Central memory CD8-positive, alpha-beta T cell (primary cell): ENCODE measurements at regions not wholly inside any gene's neighbourhood (a gene's known extent, or its start where the extent isn't known, plus 50 kb on each side); places are given as distances from the start of the nearest gene placed in this dataset.
"Not testable (repeated sequence)": the region's sequence is repeated elsewhere in the genome, so short reads cannot be mapped to it uniquely, and the experiment has no call there.

Experiments
- ATAC-seq: fragments of 150-1000 bp; cut with Tn5 transposase; replicated peaks from 2 replicates; pipeline ENCODE4 v1.10.0; 2022; ENCODE audit warnings: mild to moderate bottlenecking, moderate FRiP score, moderate number of reproducible peaks; ENCODE audit not compliant: poor library complexity, severe bottlenecking; ENCODE audit errors: extremely low read depth
- DNase-seq, 2 donors: peaks; one replicate each; pipeline ENCODE4 v3.0.0; 2021; ENCODE audit warnings: low spot score in 2 of 2
- H3K27ac Mint-ChIP-seq: one replicate; pipeline ENCODE4 v1.8.0; 2022; ENCODE audit warnings: low read depth, mild to moderate bottlenecking, moderate library complexity, mixed read lengths
- H3K27me3 Mint-ChIP-seq: one replicate; pipeline ENCODE4 v1.8.0; 2022; ENCODE audit warnings: mixed read lengths
- H3K36me3 Mint-ChIP-seq: one replicate; pipeline ENCODE4 v1.8.0; 2022; ENCODE audit warnings: mild to moderate bottlenecking, moderate library complexity, mixed read lengths; ENCODE audit not compliant: insufficient read depth
- H3K4me1 Mint-ChIP-seq: one replicate; pipeline ENCODE4 v1.8.0; 2022; ENCODE audit warnings: mixed read lengths
- H3K4me3 Mint-ChIP-seq: one replicate; pipeline ENCODE4 v1.8.0; 2022; ENCODE audit warnings: mild to moderate bottlenecking, moderate library complexity, mixed read lengths
- H3K9me3 Mint-ChIP-seq: one replicate; pipeline ENCODE4 v1.8.0; 2022; ENCODE audit warnings: mixed read lengths

DNA sequence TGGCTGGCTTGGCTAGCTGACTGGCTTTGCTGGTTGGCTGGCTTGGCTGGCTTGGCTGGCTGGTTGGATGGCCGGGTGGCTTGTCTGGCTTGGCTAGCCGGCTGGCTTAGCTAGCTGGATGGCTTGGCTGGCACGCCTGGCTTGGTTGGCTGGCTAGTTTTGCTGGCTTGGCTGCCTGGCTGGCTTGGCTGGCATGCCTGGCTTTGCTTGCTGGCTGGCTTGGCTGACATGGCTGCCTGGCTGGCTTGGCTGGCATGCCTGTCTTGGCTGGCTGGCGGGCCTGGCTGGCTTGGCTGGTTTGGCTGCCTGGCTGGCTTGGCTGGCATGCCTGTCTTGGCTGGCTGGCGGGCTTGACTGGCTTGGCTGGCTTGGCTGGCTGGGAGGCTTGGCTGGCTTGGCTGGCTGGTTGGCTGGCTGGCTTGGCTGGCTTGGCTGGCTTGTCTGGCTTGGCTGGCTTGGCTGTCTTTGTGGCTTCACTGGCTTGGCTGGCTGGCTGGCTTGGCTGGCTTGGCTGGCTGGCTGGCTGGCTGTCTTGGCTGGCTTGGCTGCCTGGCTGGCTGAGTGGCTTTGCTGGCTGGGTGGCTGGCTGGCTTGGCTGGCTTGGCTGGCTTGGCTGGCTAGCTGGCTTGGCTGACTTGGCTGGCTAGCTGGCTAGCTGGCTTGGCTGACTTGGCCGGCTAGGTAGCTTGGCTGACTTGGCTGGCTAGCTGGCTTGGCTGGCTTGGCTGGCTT lies 2808.9 kb downstream of the RPIA start:
- H3K4me3 Mint-ChIP-seq, H3K9me3 Mint-ChIP-seq, DNase-seq, ATAC-seq, H3K4me1 Mint-ChIP-seq, H3K36me3 Mint-ChIP-seq, H3K27me3 Mint-ChIP-seq, H3K27ac Mint-ChIP-seq: not testable (repeated sequence)

DNA sequence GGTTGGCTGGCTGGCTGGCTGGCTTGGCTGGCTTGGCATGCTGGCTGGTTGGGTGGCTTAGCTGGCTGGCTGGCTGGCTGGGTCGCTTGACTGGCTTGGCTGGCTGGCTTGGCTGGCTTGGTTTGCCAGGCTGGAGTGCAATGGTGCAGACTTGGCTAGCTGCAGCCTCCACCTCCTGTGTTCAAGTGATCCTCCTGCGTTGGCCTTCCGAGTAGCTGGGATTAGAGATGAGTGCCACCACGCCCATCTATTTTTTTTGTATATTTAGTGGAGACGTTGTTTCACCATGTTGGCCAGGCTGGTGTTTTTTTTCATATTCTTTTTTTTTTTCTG lies 2809.5 kb downstream of the RPIA start:
- DNase-seq, H3K9me3 Mint-ChIP-seq, H3K27me3 Mint-ChIP-seq, H3K36me3 Mint-ChIP-seq, H3K4me3 Mint-ChIP-seq, ATAC-seq, H3K4me1 Mint-ChIP-seq, H3K27ac Mint-ChIP-seq: not testable (repeated sequence)

DNA sequence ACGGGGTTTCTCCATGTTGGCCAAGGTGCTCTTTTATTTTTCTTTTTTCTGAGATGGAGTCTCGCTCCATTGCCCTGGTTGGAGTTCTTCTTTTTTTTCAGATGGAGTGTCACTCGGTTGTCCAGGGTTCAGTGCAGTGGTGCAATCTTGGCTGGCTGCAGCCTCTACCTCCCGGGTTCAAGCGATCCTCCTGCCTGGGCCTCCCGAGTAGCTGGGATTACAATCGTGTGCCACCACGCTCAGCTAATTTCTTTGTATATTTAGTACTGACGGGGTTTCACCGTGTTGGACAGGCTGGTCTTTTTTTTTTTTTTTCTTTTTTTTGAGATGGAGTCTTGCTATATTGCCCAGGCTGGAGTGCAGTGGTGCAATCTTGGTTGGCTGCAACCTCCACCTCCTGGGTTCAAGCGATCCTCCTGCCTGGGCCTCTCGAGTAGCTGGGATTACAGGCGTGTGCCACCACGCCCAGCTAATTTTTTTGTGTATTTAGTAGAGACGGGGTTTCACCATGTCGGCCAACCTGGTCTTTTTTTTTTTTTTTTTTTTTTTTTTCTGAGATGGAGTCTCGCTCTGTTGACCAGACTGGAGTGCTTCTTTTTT lies 2810.1 kb downstream of the RPIA start:
- H3K9me3 Mint-ChIP-seq, H3K27ac Mint-ChIP-seq, ATAC-seq, H3K27me3 Mint-ChIP-seq, H3K4me3 Mint-ChIP-seq, H3K36me3 Mint-ChIP-seq, H3K4me1 Mint-ChIP-seq, DNase-seq: not testable (repeated sequence)

DNA sequence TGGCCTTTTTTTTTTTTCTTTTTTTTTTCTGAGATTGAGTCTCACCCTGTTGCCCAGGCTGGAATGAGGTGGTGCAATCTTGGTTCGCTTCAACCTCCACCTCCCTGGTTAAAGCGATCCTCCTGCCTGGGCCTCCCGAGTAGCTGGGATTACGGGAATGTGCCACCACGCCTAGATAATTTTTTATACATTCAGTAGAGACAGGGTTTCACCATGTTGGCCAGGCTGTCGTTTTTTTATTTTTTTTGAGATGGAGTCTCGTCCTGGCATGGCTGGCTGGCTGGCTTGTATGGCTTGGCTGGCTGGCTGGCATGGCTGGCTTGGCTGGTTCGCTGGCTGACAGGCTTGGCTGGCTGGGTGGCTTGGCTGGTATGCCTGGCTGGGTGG lies 2812.1 kb downstream of the RPIA start:
- H3K27me3 Mint-ChIP-seq, H3K4me1 Mint-ChIP-seq, H3K36me3 Mint-ChIP-seq, H3K27ac Mint-ChIP-seq, H3K4me3 Mint-ChIP-seq, H3K9me3 Mint-ChIP-seq, ATAC-seq, DNase-seq: not testable (repeated sequence)

DNA sequence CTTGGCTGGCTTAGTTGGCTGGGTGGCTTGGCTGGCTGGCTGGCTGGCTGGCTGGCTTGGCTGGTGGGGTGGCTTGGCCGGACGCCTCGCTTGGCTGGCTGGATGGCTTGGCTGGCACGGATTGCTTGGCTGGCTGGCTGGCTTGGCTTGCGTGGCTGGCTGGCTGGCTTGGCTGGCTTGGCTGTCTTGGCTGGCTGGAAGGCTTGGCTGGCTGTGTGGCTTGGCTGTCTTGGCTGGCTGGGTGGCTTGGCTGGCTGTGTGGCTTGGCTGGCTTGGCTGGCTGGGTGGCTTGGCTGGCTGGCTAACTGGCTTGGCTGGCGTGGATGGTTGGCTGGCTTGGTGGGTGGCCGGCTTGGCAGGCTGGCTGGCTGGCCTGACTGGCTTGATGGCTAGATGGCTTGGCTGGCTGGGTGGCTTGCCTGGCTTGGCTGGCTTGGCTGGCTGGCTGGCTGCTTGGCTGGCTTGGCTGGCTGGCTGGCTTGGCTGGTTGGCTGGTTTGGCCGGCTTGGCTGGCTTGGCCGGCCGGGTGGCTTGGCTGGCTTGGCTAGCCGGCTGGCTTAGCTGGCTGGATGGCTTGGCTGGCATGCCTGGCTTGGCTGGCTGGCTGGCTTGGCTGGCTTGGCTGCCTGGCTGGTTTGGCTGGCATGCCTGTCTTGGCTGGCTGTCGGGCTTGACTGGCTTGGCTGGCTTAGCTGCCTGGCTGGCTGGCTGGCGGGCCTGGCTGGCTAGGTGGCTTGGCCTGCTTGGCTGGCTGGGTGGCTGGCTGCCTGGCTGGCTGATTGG lies 2812.7 kb downstream of the RPIA start:
- not testable (repeated sequence) for DNase-seq, H3K4me1 Mint-ChIP-seq, H3K9me3 Mint-ChIP-seq, ATAC-seq, H3K27me3 Mint-ChIP-seq, H3K27ac Mint-ChIP-seq, H3K36me3 Mint-ChIP-seq, H3K4me3 Mint-ChIP-seq

DNA sequence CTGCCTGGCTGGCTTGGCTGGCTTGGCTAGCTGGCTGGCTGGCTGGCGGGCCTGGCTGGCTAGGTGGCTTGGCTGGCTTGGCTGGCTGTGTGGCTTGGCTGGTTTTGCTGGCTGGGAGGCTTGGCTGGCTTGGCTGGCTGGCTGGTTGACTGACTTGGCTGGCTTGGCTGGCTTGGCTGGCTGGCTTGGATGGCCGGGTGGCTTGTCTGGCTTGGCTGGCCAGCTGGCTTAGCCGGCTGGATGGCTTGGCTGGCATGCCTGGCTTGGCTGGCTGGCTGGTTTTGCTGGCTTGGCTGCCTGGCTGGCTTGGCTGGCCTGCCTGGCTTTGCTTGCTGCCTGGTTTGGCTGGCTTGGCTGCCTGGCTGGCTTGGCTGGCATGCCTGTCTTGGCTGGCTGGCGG lies 2817.3 kb downstream of the RPIA start:
- H3K27me3 Mint-ChIP-seq, DNase-seq, H3K9me3 Mint-ChIP-seq, H3K27ac Mint-ChIP-seq, ATAC-seq, H3K4me1 Mint-ChIP-seq, H3K4me3 Mint-ChIP-seq, H3K36me3 Mint-ChIP-seq: not testable (repeated sequence)

DNA sequence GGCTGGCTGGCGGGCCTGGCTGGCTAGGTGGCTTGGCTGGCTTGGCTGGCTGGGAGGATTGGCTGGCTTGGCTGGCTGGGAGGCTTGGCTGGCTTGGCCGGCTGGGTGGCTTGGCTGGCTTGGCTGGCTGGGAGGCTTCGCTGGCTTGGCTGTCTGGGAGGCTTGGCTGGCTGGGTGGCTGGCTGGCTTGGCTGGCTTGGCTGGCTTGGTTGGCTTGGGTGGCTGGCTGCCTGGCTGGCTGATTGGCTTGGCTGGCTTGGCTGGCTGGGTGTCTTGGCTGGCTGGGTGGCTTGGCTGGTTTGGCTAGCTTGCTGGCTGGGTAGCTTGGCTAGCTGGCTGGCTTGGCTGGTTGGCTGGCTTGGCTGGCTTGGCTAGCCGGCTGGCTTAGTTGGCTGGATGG lies 2817.8 kb downstream of the RPIA start:
- not testable (repeated sequence) for DNase-seq, H3K4me1 Mint-ChIP-seq, H3K27ac Mint-ChIP-seq, H3K4me3 Mint-ChIP-seq, ATAC-seq, H3K27me3 Mint-ChIP-seq, H3K9me3 Mint-ChIP-seq, H3K36me3 Mint-ChIP-seq

DNA sequence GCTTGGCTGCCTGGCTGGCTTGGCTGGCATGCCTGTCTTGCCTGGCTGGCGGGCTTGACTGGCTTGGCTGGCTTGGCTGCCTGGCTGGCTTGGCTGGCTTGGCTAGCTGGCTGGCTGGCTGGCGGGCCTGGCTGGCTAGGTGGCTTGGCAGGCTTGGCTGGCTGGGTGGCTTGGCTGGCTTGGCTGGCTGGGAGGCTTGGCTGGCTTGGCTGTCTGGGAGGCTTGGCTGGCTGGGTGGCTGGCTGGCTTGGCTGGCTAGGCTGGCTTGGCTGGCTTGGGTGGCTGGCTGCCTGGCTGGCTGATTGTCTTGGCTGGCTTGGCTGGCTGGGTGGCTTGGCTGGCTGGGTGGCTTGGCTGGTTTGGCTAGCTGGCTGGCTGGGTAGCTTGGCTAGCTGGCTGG lies 2819.7 kb downstream of the RPIA start:
- H3K4me1 Mint-ChIP-seq, H3K36me3 Mint-ChIP-seq, DNase-seq, H3K9me3 Mint-ChIP-seq, H3K27ac Mint-ChIP-seq, H3K27me3 Mint-ChIP-seq, ATAC-seq, H3K4me3 Mint-ChIP-seq: not testable (repeated sequence)

DNA sequence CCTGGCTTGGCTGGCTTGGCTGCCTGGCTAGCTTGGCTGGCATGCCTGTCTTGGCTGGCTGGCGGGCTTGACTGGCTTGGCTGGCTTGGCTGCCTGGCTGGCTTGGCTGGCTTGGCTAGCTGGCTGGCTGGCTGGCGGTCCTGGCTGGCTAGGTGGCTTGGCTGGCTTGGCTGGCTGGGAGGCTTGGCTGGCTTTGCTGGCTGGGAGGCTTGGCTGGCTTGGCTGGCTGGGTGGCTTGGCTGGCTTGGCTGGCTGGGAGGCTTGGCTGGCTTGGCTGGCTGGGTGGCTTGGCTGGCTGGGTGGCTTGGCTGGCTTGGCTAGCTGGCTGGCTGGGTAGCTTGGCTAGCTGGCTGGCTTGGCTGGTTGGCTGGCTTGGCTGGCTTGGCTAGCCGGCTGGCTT lies 2824.5 kb downstream of the RPIA start:
- not testable (repeated sequence) for ATAC-seq, DNase-seq, H3K4me3 Mint-ChIP-seq, H3K4me1 Mint-ChIP-seq, H3K36me3 Mint-ChIP-seq, H3K9me3 Mint-ChIP-seq, H3K27me3 Mint-ChIP-seq, H3K27ac Mint-ChIP-seq

DNA sequence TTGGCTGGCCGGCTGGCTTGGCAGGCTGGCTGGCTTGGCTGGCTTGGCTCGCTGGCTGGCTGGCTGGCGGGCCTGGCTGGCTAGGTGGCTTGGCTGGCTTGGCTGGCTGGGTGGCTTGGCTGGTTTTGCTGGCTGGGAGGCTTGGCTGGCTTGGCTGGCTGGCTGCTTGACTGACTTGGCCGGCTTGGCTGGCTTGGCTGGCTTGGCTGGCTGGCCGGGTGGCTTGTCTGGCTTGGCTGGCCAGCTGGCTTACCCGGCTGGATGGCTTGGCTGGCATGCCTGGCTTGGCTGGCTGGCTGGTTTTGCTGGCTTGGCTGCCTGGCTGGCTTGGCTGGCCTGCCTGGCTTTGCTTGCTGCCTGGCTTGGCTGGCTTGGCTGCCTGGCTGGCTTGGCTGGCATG lies 2825.2 kb downstream of the RPIA start:
- not testable (repeated sequence) for H3K36me3 Mint-ChIP-seq, H3K27ac Mint-ChIP-seq, DNase-seq, ATAC-seq, H3K4me1 Mint-ChIP-seq, H3K9me3 Mint-ChIP-seq, H3K27me3 Mint-ChIP-seq, H3K4me3 Mint-ChIP-seq

DNA sequence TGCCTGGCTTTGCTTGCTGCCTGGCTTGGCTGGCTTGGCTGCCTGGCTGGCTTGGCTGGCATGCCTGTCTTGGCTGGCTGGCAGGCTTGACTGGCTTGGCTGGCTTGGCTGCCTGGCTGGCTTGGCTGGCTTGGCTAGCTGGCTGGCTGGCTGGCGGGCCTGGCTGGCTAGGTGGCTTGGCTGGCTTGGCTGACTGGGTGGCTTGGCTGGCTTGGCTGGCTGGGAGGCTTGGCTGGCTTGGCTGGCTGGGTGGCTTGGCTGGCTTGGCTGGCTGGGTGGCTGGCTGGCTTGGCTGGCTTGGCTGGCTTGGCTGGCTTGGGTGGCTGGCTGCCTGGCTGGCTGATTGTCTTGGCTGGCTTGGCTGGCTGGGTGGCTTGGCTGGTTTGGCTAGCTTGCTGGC lies 2826.4 kb downstream of the RPIA start:
- DNase-seq, H3K9me3 Mint-ChIP-seq, H3K4me1 Mint-ChIP-seq, H3K36me3 Mint-ChIP-seq, ATAC-seq, H3K27ac Mint-ChIP-seq, H3K4me3 Mint-ChIP-seq, H3K27me3 Mint-ChIP-seq: not testable (repeated sequence)

DNA sequence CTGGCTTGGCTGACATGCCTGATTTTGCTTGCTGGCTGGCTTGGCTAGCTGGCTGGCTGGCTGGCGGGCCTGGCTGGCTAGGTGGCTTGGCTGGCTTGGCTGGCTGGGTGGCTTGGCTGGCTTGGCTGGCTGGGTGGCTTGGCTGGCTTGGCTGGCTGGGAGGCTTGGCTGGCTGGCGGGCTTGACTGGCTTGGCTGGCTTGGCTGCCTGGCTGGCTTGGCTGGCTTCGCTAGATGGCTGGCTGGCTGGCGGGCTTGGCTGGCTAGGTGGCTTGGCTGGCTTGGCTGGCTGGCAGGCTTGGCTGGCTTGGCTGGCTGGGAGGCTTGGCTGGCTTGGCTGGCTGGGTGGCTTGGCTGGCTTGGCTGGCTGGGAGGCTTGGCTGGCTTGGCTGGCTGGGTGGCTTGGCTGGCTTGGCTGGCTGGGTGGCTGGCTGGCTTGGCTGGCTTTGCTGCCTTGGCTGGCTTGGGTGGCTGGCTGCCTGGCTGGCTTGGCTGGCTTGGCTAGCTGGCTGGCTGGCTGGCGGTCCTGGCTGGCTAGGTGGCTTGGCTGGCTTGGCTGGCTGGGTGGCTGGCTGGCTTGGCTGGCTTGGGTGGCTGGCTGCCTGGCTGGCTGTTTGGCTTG lies 2827.0 kb downstream of the RPIA start:
- DNase-seq, H3K9me3 Mint-ChIP-seq, H3K27me3 Mint-ChIP-seq, H3K4me1 Mint-ChIP-seq, H3K36me3 Mint-ChIP-seq, ATAC-seq, H3K4me3 Mint-ChIP-seq, H3K27ac Mint-ChIP-seq: not testable (repeated sequence)

DNA sequence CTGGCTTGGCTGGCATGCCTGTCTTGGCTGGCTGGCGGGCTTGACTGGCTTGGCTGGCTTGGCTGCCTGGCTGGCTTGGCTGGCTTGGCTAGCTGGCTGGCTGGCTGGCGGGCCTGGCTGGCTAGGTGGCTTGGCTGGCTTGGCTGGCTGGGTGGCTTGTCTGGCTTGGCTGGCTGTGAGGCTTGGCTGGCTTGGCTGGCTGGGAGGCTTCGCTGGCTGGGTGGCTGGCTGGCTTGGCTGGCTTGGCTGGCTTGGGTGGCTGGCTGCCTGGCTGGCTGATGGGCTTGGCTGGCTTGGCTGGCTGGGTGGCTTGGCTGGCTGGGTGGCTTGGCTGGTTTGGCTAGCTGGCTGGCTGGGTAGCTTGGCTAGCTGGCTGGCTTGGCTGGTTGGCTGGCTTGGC lies 2827.9 kb downstream of the RPIA start:
- not testable (repeated sequence) for H3K27ac Mint-ChIP-seq, H3K27me3 Mint-ChIP-seq, DNase-seq, H3K4me3 Mint-ChIP-seq, H3K9me3 Mint-ChIP-seq, ATAC-seq, H3K4me1 Mint-ChIP-seq, H3K36me3 Mint-ChIP-seq
